Neural crest cell (in vitro differentiated cells): ENCODE measurements at regions not wholly inside any gene's neighbourhood (a gene's known extent, or its start where the extent isn't known, plus 50 kb on each side); places are given as distances from the start of the nearest gene placed in this dataset.

Experiments
- DNase-seq: peaks from one replicate; pipeline ENCODE4 v3.0.0; 2021; ENCODE audit warnings: low read depth, mixed read lengths, low spot score
- H3K27ac Mint-ChIP-seq: one replicate; pipeline ENCODE4 v1.8.0; 2021; ENCODE audit warnings: mild to moderate bottlenecking, mixed read lengths; ENCODE audit not compliant: unreplicated experiment
- H3K27me3 Mint-ChIP-seq: 2 replicates; pipeline ENCODE4 v1.8.0; 2021; ENCODE audit warnings: low read depth, mild to moderate bottlenecking, mixed read lengths
- H3K36me3 Mint-ChIP-seq: 2 replicates; pipeline ENCODE4 v1.8.0; 2021; ENCODE audit warnings: low read depth, mild to moderate bottlenecking, mixed read lengths
- H3K4me1 Mint-ChIP-seq: 2 replicates; pipeline ENCODE4 v1.8.0; 2021; ENCODE audit warnings: mixed read lengths
- H3K4me3 Mint-ChIP-seq: one replicate; pipeline ENCODE4 v1.8.0; 2021; ENCODE audit warnings: mild to moderate bottlenecking, mixed read lengths
- H3K9me3 Mint-ChIP-seq: 2 replicates; pipeline ENCODE4 v1.8.0; 2021; ENCODE audit warnings: mixed read lengths
- TF ChIP-seq, protein P1 (sequence below): fragments of 200-600 bp; sonication (generic); conservative IDR thresholded peaks from 2 replicates; pipeline ENCODE4 v1.5.0; 2021; ENCODE audit warnings: antibody characterized with exemption, mild to moderate bottlenecking

GRCh38 chr9:116067566-116067965 lies 86.0 kb upstream of the PAPPA start:
- Mint-ChIP-seq H3K36me3 (no peaks in the 10 kb centered on the region), H3K27ac (no peak overlapping the region), H3K4me1 (no peaks in the 10 kb centered on the region), H3K9me3 (no peaks in the 10 kb centered on the region), H3K27me3 (peaks cover 3% of the 10 kb centered on the region), H3K4me3 (no peak overlapping the region)
- TF ChIP-seq, protein P1, sequence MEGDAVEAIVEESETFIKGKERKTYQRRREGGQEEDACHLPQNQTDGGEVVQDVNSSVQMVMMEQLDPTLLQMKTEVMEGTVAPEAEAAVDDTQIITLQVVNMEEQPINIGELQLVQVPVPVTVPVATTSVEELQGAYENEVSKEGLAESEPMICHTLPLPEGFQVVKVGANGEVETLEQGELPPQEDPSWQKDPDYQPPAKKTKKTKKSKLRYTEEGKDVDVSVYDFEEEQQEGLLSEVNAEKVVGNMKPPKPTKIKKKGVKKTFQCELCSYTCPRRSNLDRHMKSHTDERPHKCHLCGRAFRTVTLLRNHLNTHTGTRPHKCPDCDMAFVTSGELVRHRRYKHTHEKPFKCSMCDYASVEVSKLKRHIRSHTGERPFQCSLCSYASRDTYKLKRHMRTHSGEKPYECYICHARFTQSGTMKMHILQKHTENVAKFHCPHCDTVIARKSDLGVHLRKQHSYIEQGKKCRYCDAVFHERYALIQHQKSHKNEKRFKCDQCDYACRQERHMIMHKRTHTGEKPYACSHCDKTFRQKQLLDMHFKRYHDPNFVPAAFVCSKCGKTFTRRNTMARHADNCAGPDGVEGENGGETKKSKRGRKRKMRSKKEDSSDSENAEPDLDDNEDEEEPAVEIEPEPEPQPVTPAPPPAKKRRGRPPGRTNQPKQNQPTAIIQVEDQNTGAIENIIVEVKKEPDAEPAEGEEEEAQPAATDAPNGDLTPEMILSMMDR = no peak
- DNase-seq = no peak

- H3K27ac Mint-ChIP-seq = no peak overlapping the region
- DNase-seq = no peak
- H3K9me3 Mint-ChIP-seq = no peaks in the 10 kb centered on the region
- no peak overlapping the region for H3K4me3 Mint-ChIP-seq
- H3K36me3 Mint-ChIP-seq = no peaks in the 10 kb centered on the region
- no peaks in the 10 kb centered on the region for H3K4me1 Mint-ChIP-seq
- no peaks in the 10 kb centered on the region for H3K27me3 Mint-ChIP-seq
- TF ChIP-seq, protein P1 = no peak
Observed at GRCh38 chr9:116070256-116070914, 83.2 kb upstream of the PAPPA start.

DNA sequence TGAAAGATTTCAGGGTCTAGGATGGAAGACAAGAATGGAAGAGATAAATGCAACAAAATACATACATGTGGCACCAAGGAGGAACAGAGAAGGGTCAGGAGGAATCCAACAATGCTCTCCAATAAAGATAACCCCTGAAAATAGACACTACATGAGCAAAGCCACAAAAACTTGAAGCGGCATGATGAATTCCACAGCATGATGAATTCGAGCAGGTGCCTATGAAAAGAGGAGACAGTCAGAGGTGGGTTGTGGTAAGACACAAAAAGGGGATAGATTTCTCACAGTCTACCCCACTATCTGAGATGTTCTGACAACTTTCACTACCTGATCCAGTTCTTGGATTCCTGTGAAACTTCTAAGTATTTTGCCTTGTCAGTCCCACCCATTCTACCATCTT lies 81.5 kb upstream of the PAPPA start:
- H3K4me1 Mint-ChIP-seq = no peaks in the 10 kb centered on the region
- TF ChIP-seq, protein P1 = no peak

GRCh38 chr9:116073826-116074225 lies 79.8 kb upstream of the PAPPA start:
- Mint-ChIP-seq H3K27ac (no peak overlapping the region), H3K9me3 (no peaks in the 10 kb centered on the region), H3K4me3 (no peak overlapping the region), H3K27me3 (no peaks in the 10 kb centered on the region), H3K36me3 (no peaks in the 10 kb centered on the region), H3K4me1 (no peaks in the 10 kb centered on the region)
- TF ChIP-seq, protein P1 = no peak
- no peak for DNase-seq

More for the DNA sequence above, 81.5 kb upstream of the PAPPA start:
- no peaks in the 10 kb centered on the region for H3K9me3 Mint-ChIP-seq
- H3K36me3 Mint-ChIP-seq = no peaks in the 10 kb centered on the region
- no peaks in the 10 kb centered on the region for H3K27me3 Mint-ChIP-seq
- no peak for DNase-seq
- H3K4me3 Mint-ChIP-seq = no peak overlapping the region
- H3K27ac Mint-ChIP-seq = no peak overlapping the region

GRCh38 chr9:116074658-116075057 lies 78.9 kb upstream of the PAPPA start:
- Mint-ChIP-seq H3K4me3 (no peak overlapping the region), H3K9me3 (no peaks in the 10 kb centered on the region), H3K27me3 (no peaks in the 10 kb centered on the region), H3K27ac (no peak overlapping the region), H3K4me1 (no peaks in the 10 kb centered on the region), H3K36me3 (no peaks in the 10 kb centered on the region)
- DNase-seq = no peak
- TF ChIP-seq, protein P1 = no peak
